ENCODE measurements at regions not wholly inside any gene's neighbourhood (a gene's known extent, or its start where the extent isn't known, plus 50 kb on each side); places are given as distances from the start of the nearest gene placed in this dataset.

DNA sequence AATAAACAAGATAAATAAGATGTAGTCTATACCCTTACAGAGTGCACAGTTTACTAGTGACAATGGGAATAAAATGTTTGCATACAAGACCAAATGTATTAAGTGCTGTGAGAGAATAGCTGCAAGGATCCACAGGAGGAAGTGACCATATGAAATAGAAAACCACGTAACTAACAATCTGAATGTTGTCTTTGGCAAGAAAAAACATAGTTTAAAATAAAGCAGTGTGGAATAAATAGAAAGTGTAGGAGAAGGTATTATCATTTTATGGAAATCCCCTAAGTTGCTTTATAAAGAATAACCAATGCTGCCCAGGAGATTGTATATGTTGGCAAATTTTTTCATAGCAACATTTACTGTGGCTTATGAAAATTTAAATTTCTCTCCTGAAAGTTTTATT lies 116.1 kb downstream of the PCDH7 start:
- ChIA-PET CTCF (no interaction called here), POLR2A (no interaction called here)
- ATAC-seq (ENCODE audit: low read depth): no peak
- Mint-ChIP-seq H3K9me3 (no peaks in the 10 kb centered on the region), H3K36me3 (ENCODE audit: low read depth) (no peaks in the 10 kb centered on the region), H3K27ac (no peak overlapping the region), H3K27me3 (no peaks in the 10 kb centered on the region), H3K4me1 (no peaks in the 10 kb centered on the region), H3K4me3 (no peak overlapping the region)
- DNase-seq: no peak
- TF ChIP-seq, protein P1, sequence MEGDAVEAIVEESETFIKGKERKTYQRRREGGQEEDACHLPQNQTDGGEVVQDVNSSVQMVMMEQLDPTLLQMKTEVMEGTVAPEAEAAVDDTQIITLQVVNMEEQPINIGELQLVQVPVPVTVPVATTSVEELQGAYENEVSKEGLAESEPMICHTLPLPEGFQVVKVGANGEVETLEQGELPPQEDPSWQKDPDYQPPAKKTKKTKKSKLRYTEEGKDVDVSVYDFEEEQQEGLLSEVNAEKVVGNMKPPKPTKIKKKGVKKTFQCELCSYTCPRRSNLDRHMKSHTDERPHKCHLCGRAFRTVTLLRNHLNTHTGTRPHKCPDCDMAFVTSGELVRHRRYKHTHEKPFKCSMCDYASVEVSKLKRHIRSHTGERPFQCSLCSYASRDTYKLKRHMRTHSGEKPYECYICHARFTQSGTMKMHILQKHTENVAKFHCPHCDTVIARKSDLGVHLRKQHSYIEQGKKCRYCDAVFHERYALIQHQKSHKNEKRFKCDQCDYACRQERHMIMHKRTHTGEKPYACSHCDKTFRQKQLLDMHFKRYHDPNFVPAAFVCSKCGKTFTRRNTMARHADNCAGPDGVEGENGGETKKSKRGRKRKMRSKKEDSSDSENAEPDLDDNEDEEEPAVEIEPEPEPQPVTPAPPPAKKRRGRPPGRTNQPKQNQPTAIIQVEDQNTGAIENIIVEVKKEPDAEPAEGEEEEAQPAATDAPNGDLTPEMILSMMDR (IDR thresholded peaks at IDR 0.05): no peak
- intact Hi-C loops (cut with micrococcal nuclease): no loop called here

DNA sequence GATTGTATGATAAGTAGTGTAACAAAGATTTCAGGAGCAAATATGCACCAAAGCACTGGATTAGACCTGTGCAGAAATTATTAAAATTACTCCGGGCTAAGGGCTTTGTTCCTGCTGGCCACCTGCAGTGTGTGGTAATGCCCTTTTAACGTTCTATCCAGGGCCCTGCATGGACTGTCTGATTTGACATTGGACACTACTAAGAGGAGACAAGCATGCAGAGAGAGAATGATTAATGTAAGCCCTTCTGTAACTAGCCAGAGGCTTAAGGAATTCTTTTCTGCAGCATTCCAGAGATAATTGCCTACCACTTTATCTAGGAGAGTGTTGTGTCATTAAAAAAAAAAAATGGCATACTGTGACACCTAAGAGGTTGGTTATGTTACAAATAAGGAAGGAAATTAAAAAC lies 117.0 kb downstream of the PCDH7 start:
- ATAC-seq (ENCODE audit: low read depth): no peak
- Mint-ChIP-seq H3K27ac (no peak overlapping the region), H3K36me3 (ENCODE audit: low read depth) (no peaks in the 10 kb centered on the region), H3K27me3 (no peaks in the 10 kb centered on the region), H3K4me1 (no peaks in the 10 kb centered on the region), H3K4me3 (no peak overlapping the region), H3K9me3 (no peaks in the 10 kb centered on the region)
- POLR2A ChIA-PET: no interaction called here
- intact Hi-C loops (cut with micrococcal nuclease): no loop called here
- TF ChIP-seq, protein P1 (IDR thresholded peaks at IDR 0.05): no peak
- CTCF ChIA-PET: no interaction called here
- DNase-seq: no peak

DNA sequence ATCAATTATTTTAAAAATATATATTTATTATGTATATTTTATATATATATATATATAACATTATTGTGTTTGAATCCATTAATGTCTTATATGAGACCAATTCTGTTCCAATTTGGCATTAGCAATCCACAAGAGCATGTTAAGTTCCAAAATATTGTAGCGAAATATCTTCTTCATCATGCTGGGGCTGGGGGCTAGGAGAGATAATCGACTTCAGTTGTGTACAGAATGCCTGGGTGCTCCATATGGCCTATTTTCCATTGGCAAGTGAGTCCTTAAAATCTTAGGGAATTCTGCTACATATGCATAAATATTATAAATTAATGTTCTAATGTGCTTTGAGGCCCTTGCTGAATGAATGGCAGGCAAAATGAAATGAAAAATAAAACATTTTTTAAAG lies 117.7 kb downstream of the PCDH7 start:
- no peaks in the 10 kb centered on the region for H3K27me3 Mint-ChIP-seq
- POLR2A ChIA-PET: no interaction called here
- H3K27ac Mint-ChIP-seq: no peak overlapping the region

DNA sequence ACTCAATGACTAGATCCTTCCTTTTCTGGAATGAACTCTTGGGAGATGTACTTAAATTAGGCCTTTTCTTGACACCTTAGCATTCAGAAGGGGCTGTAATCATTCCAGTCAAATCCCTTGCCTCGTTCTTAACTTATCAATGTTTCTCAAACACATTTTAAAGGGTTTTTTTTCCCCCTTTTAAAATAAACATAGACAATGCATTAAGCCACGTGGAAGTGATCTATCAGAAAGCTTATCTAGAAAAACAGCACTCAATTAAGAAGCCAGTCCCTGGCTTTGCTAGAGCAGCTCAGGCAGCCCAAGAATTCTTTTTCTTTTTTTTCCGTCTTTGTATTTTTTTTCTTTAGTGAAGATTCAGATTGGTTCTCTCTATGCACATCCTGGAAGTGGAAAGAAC lies 118.2 kb downstream of the PCDH7 start:
- intact Hi-C loops (cut with micrococcal nuclease): no loop called here
- Mint-ChIP-seq H3K36me3 (ENCODE audit: low read depth) (no peaks in the 10 kb centered on the region), H3K9me3 (no peaks in the 10 kb centered on the region), H3K27me3 (no peaks in the 10 kb centered on the region), H3K4me1 (no peaks in the 10 kb centered on the region), H3K4me3 (no peak overlapping the region), H3K27ac (no peak overlapping the region)
- TF ChIP-seq, protein P1 (IDR thresholded peaks at IDR 0.05): no peak
- ATAC-seq (ENCODE audit: low read depth): no peak
- CTCF ChIA-PET: no interaction called here
- no peak for DNase-seq
- POLR2A ChIA-PET: no interaction called here

More for the DNA sequence above, 117.7 kb downstream of the PCDH7 start:
- intact Hi-C loops (cut with micrococcal nuclease): no loop called here
- no peak for ATAC-seq (ENCODE audit: low read depth)
- Mint-ChIP-seq H3K4me3 (no peak overlapping the region), H3K9me3 (no peaks in the 10 kb centered on the region), H3K36me3 (ENCODE audit: low read depth) (no peaks in the 10 kb centered on the region), H3K4me1 (no peaks in the 10 kb centered on the region)
- CTCF ChIA-PET: no interaction called here
- TF ChIP-seq, protein P1 (IDR thresholded peaks at IDR 0.05): no peak
- no peak for DNase-seq

DNA sequence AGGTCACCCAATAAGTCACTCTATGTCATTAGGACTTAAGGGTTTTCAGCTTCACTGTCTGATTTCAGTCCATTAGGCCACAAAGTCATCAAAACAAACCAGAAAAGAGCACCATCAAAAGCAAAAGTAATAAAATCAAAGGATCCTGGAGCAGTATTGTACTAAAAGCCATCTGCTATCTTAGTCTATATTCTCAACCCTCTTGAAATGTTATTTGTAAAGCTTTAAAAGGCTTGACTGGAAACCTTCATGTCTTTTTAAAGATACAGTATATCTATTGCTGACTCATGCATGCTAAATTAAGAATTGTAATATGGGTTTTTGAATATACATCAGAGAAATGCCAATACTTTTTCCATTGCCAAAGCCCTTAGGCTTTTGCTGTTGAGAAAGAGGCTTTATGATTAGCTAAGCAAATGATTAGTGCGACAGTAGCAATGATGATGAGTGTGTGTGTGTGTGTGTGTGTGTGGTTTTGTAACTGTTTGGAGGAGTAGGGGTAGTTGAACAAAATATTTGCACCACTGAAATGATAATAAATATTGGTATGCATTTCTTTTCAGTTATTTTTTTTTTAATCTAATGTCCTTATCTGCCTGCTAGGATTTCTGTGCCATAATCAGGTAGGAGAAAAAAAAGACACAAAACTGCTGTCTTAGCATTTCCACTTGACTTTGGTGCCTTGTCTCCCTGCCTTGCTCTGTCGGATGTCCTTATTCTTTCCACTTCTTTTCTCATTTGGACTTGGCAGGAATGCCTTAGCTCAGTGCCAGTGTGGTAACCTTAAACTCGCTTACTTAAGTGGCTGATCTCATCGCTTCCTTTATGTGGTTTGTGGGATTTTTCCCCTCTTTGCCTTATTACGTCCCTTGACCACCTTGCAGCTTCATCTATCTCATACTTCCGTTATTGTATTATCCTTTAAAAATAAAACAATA lies 119.7 kb downstream of the PCDH7 start:
- POLR2A ChIA-PET: no interaction called here
- Mint-ChIP-seq H3K27ac (no peak overlapping the region), H3K27me3 (no peaks in the 10 kb centered on the region), H3K4me1 (no peaks in the 10 kb centered on the region), H3K9me3 (no peaks in the 10 kb centered on the region), H3K36me3 (ENCODE audit: low read depth) (no peaks in the 10 kb centered on the region), H3K4me3 (no peak overlapping the region)
- TF ChIP-seq, protein P1 (IDR thresholded peaks at IDR 0.05): no peak
- DNase-seq (no peak), ATAC-seq (ENCODE audit: low read depth) (no peak)
- CTCF ChIA-PET: no interaction called here
- intact Hi-C loops (cut with micrococcal nuclease): no loop called here

Data from activated B cell treated with CpG ODN at 0.5 μM for 24 hours (primary cell).